ENCODE measurements at regions not wholly inside any gene's neighbourhood (a gene's known extent, or its start where the extent isn't known, plus 50 kb on each side); places are given as distances from the start of the nearest gene placed in this dataset.
A peak's percentile ranks its signal among the peaks of the same experiment; 100 is the strongest.
"Not testable (repeated sequence)": the region's sequence is repeated elsewhere in the genome, so short reads cannot be mapped to it uniquely, and the experiment has no call there.

DNA sequence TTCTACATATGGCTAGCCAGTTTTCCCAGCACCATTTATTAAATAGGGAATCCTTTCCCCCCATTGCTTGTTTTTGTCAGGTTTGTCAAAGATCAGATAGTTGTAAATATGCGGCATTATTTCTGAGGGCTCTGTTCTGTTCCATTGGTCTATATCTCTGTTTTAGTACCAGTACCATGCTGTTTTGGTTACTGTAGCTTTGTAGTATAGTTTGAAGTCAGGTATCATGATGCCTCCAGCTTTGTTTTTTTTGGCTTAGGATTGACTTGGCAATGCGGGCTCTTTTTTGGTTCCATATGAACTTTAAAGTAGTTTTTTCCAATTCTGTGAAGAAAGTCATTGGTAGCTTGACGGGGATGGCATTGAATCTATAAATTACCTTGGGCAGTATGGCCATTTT lies 60.0 kb upstream of the GPC3 start:
- not testable (repeated sequence) for DNase-seq (ENCODE audit: low spot score)

DNA sequence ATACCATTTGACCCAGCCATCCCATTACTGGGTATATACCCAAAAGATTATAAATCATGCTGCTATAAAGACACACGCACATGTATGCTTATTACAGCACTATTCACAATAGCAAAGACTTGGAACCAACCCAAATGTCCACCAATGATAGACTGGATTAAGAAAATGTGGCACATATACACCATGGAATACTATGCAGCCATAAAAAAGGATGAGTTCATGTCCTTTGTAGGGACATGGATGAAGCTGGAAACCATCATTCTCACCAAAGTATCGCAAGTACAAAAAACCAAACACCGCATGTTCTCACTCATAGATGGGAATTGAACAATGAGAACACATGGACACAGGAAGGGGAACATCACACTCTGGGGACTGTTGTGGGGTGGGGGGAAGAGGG lies 81.7 kb upstream of the GPC3 start:
- DNase-seq (ENCODE audit: low spot score): not testable (repeated sequence)

GRCh38 chrX:134071899-134072298 lies 86.5 kb upstream of the GPC3 start:
- DNase-seq (ENCODE audit: low spot score): not testable (repeated sequence)

GRCh38 chrX:134073341-134073740 lies 87.9 kb upstream of the GPC3 start:
- no peak for DNase-seq (ENCODE audit: low spot score)

- no peak for DNase-seq (ENCODE audit: low spot score)
Measured at GRCh38 chrX:134074151-134074550, 88.8 kb upstream of the GPC3 start.

DNA sequence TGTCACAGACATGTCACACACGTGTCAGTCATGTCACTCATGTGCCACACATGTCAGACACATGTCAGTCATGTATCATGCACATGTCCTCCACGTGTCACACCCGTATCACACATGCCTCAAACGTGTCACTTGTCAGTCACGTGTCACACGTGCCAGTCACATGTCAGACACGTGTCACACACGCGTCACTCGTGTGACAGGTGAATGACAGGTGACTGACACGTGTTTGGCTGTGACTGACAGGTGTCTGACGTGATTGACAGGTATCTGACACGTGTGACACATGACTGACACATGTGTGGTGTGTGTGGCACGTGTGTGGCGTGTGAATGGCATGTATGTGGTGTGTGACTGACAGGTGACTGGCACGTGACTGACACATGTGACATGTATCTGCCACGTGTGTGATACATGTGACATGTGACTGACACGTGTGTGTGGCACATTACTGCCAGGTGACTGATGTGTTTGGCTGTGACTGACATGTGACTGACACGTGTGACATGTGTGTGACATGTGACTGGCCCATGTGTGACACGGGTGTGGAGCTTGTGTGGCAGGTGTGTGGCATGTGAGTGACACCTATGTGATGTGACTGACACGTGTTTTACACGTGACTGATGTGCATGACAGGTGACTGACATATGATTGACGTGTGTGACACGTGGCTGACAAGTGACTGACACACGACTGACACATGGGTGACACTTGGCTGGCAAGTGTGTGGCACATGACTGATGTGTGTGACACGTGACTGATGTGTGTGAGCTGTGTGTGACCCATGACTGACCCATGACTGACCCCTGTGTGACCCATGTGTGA lies 90.7 kb upstream of the GPC3 start:
- no peak for DNase-seq (ENCODE audit: low spot score)

- no peak for DNase-seq (ENCODE audit: low spot score)
Measured at GRCh38 chrX:134095366-134095765, 110.0 kb upstream of the GPC3 start.

DNA sequence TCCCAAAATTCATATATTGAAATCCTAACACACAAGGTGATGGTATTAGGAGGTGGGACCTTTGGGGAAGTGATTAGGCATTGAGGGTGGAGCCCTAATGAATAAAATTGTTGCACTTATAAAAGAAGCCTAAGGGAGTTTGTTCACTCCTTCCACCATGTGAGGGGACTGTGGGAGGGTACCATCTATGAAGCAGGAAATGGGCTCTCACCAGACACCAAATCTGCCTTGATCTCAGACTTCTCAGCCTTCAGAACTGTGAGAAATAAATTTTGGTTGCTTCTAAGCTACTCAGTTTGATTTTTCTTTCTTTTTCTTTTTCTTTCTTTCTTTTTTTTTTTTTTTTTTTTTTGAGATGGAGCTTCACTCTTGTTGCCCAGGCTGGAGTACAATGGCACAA lies 116.2 kb upstream of the GPC3 start:
- no peak for DNase-seq (ENCODE audit: low spot score)

GRCh38 chrX:134115270-134115669 lies 121.7 kb upstream of the CCDC160 start:
- no peak for DNase-seq (ENCODE audit: low spot score)

DNA sequence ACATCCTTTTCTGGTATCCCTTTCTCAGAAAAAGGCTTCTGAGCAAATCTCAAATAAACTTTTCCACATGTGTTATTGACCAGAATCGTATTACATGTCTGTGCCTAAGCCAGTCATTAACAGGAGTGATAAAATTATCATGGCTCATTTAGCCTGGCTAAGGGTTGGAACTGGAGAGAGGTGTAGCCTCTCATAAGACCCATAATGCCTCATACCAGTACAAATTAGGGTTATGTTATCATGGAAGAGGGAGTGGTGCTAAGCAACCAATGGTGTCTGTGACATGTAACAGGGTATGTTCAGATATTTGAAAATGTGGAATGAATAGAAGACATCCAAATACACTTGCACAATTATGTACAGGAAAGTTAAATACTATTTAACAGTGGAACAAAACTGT lies 99.6 kb upstream of the CCDC160 start:
- no peak for DNase-seq (ENCODE audit: low spot score)

DNA sequence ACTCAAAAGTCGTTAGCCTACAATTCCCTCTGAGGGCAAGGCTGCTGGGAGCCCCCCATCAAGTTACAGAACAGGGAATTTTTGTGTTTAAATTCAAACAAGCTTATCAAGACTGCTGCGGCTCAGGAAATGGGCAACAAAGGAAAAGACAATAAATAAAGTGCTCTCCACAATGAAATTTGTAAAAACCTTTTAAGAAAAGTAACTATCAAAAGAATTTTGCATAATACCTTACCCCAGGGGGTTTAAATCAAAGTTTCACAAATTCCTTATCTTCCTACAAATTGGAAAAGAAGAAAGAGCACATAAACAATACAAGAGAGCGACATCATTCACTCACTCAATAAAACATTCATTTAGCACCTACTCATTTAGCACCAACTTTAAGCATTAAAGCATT lies 97.9 kb upstream of the CCDC160 start:
- no peak for DNase-seq (ENCODE audit: low spot score)

DNA sequence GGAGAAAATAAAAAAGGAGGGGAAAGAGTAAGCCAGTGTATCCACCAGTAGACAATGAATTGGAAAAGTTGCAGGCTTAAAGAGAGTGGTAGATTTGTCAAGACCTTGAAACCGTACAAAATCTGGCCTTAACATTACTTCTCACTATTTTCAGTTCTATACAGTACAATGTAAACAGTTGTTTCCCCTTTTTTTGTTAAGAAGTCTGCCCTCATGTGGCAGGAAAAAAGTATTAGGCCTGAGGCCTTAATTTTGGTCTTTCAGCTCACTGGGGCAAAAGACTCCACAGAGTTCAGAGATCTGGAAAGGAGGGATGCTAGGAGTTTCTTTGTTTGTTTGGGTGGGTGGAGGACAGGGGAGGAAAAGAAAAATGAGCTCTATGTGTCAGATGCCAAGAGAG lies 92.8 kb upstream of the CCDC160 start:
- peak; percentile 25 for DNase-seq (ENCODE audit: low spot score)

GRCh38 chrX:134146493-134146892 lies 90.5 kb upstream of the CCDC160 start:
- DNase-seq (ENCODE audit: low spot score): no peak

DNA sequence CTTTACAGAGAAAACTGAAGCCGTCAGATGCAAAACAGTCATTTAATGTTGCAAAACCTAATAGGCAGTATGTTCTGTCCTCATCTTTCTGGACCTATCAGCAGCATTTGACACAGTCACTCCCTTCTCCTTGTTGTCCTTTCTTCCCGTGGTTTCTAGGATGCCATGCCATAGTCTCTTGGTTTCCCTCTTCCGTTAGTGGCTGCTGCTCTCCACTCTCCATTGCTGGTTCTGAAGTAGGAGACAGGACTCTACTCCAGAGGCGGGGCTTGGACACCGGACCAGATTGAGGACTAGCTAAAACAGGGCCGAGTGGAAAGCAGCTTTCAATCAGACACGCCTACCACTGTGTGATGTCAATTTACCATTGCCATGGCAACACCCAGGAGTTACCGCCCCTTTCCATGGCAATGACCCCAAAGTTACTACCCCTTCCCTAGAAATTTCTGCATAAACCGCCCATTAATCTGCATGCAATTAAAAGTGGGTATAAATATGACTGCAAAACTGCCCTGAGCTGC lies 88.8 kb upstream of the CCDC160 start:
- no peak for DNase-seq (ENCODE audit: low spot score)

- DNase-seq (ENCODE audit: low spot score): peak; percentile 66
Measured at GRCh38 chrX:134158821-134159512, 78.0 kb upstream of the CCDC160 start.

- DNase-seq (ENCODE audit: low spot score): no peak
Measured at GRCh38 chrX:134161162-134161561, 75.8 kb upstream of the CCDC160 start.

GRCh38 chrX:134162032-134162431 lies 75.0 kb upstream of the CCDC160 start:
- DNase-seq (ENCODE audit: low spot score): no peak

GRCh38 chrX:134163836-134164235 lies 73.1 kb upstream of the CCDC160 start:
- no peak for DNase-seq (ENCODE audit: low spot score)

- DNase-seq (ENCODE audit: low spot score): no peak
Measured at GRCh38 chrX:134167591-134168203, 69.3 kb upstream of the CCDC160 start.

DNA sequence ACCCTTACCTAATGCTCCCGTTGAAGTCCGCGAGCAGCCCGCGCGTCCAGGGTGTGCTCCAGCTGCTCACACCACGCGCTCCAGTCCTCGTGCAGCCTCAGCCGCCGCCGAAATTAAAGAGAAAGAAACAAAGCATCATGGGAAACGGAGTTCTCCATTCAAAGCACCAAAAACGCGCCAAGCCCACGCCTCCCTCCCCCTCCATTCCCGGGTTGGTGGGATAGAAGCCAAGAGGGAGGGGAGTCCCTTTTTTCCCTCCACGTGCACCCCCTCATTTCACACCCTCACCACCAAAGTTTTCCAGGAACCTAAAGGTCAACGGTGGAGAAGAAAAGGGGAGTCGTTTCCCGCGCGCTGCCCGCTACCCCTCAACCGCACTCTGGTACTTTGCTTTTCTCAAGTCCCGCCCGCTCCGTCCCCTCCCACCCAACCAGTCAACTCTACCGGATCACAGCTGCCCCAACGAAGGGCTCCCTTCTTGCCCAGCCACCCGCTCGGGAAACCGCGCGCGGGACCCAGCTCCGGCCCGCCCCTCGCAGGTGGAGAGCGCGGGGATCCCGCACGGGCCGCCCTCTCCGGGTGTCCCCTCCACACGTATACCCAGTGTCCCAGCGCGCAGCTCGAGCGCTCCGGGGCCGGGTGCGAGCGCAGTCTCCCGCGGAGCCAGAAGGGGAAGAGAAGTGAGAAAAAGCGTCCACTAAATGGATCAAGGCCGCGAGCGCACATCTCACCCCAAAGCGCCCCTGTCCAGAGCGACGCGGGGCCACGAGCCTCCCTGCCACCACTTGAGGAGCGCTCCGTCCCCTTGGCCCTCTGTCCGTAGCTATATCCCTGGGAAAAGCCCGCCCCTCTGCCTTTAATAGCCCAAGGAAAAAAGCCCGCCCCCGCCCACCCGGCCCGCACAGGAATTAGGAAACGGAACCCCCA lies 65.1 kb upstream of the CCDC160 start:
- DNase-seq (ENCODE audit: low spot score): peak; percentile 37

DNA sequence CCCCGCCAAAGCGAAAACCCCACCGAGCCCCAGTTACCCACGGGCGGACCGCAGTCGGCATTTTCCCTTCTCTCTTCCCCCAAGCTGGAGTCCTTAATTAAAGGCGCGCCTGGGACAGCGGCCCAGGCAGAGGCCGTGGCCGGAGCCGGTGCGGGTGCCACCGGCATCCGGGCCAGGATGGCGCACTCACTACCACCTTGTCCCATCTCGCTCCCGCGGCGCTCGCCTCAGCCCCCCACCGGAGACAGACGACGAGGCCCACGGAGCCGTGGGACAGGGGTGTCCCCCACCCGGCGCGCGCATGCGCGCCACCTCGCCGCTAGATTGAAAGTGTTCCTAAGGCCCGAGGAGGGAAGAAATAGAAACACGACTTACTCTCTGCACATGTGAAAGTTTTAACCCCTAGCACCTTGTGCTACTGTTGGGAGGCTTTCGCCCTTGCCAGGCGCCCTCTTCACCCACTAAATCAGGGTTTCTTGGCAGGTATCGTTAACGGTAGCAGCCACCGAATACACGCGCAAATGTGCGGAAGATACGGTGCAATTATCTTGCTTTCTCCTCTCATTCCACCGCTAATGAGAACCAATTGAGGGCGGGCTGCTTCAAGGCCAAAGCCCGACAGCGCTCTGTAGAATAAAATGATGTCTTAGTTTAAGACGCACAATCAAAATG lies 64.3 kb upstream of the CCDC160 start:
- peak; percentile 27 for DNase-seq (ENCODE audit: low spot score)

All from activated CD4-positive, alpha-beta T cell treated with anti-CD3 and anti-CD28 coated beads, Interleukin-2, Interleukin-4, amounts not matched to agents 100 ng/mL and 50 ng/mL, durations not matched to agents 16 hours and 8 hours (primary cell).